ENCODE measurements at regions not wholly inside any gene's neighbourhood (a gene's known extent, or its start where the extent isn't known, plus 50 kb on each side); places are given as distances from the start of the nearest gene placed in this dataset.

- 90% methylated on average over 6 of the region's 6 CpGs; no CpG with 5 or more reads in 1 of the 2 experiments for WGBS, 2 experiments (ENCODE audit: extremely low coverage in 1 of 2, insufficient coverage in 1 of 2, insufficient read length in 1 of 2, insufficient replicate concordance in 2 of 2, low coverage in 1 of 2, low lambda C conversion rate in 2 of 2, missing lambda C conversion rate in 1 of 2)
- H4K20me1 ChIP-seq (replicated peaks in 1 of 2; ENCODE audit: control insufficient read depth in 1 of 2, insufficient read depth in 2 of 2, low read length in 2 of 2): no peaks in the 10 kb centered on the region
- H2BK120ac ChIP-seq (replicated peaks; ENCODE audit: low read depth, low read length): no peak overlapping the region
- no peaks in the 10 kb centered on the region for H3K27me3 ChIP-seq (replicated peaks in 1 of 4; ENCODE audit: control insufficient read depth in 3 of 4, extremely low read depth in 1 of 4, insufficient read depth in 3 of 4, low read length in 3 of 4)
- FAIRE-seq (no peak), DNase-seq (ENCODE audit: low read depth in 1 of 2, low spot score in 2 of 2) (no peak)
- no peak overlapping the region for H2AK5ac ChIP-seq (ENCODE audit: low read depth, low read length)
- TF ChIP-seq TAF7 (optimal IDR thresholded peaks at IDR 0.05; ENCODE audit: borderline replicate concordance, low read depth, low read length): no peak
- TF ChIP-seq RAD21 (IDR thresholded peaks at IDR 0.05 in 1 of 2, conservative IDR thresholded peaks at IDR 0.05 in 1 of 2; ENCODE audit: low read depth in 2 of 2, low read length in 2 of 2): no peak
- TF ChIP-seq NANOG (IDR thresholded peaks at IDR 0.05; ENCODE audit: insufficient read depth, low read depth, low read length, poor library complexity, severe bottlenecking): no peak
- TF ChIP-seq SUZ12 (IDR thresholded peaks at IDR 0.05; ENCODE audit: low read length): no peak
- no peak for TF ChIP-seq HDAC6 (IDR thresholded peaks at IDR 0.05; ENCODE audit: low read depth, low read length)
- TF ChIP-seq FOSL1 (IDR thresholded peaks at IDR 0.05; ENCODE audit: insufficient read depth, low read depth, low read length): no peak
- no peak for TF ChIP-seq KDM4A (IDR thresholded peaks at IDR 0.05; ENCODE audit: low read depth, low read length, severe bottlenecking)
- TF ChIP-seq YY1 (IDR thresholded peaks at IDR 0.05; ENCODE audit: low read depth, low read length): no peak
- TF ChIP-seq E2F6 (IDR thresholded peaks at IDR 0.05): no peak
- TF ChIP-seq RXRA (IDR thresholded peaks at IDR 0.05; ENCODE audit: insufficient read depth, low read depth, low read length): no peak
- no peak for TF ChIP-seq POLR2A (IDR thresholded peaks at IDR 0.05; ENCODE audit: control extremely low read depth in 1 of 2, low read depth in 2 of 2, low read length in 2 of 2)
- H3K4me1 ChIP-seq (replicated peaks in 1 of 4; ENCODE audit: control insufficient read depth in 3 of 4, insufficient read depth in 4 of 4, low read length in 3 of 4): no peaks in the 10 kb centered on the region
- H3K9ac ChIP-seq (replicated peaks in 1 of 4; ENCODE audit: extremely low read depth in 1 of 4, low read depth in 3 of 4, low read length in 3 of 4): no peak overlapping the region
- H2BK12ac ChIP-seq (ENCODE audit: low read depth, low read length): no peak overlapping the region
- no peak overlapping the region for H2BK20ac ChIP-seq (ENCODE audit: low read length)
- H3K36me3 ChIP-seq (ENCODE audit: control insufficient read depth in 2 of 4, insufficient read depth in 4 of 4, low read length in 3 of 4): no peaks in the 10 kb centered on the region
- no peak overlapping the region for H3K4ac ChIP-seq (replicated peaks; ENCODE audit: insufficient read length, low read depth, low read length)
- H2BK5ac ChIP-seq (ENCODE audit: low read depth, low read length): no peak overlapping the region
- no peak overlapping the region for H3K14ac ChIP-seq (ENCODE audit: insufficient read length)
- H2AFZ ChIP-seq (ENCODE audit: low read length): no peak overlapping the region
- no peak overlapping the region for H3K23ac ChIP-seq (ENCODE audit: insufficient read length)
- no peak overlapping the region for H3K4me2 ChIP-seq (ENCODE audit: insufficient read depth in 1 of 2, low read depth in 2 of 2, low read length in 2 of 2)
- no peak overlapping the region for H3K4me3 ChIP-seq (ENCODE audit: extremely low read depth in 1 of 4, insufficient read depth in 2 of 4, low read depth in 3 of 4, low read length in 4 of 4)
- no peaks in the 10 kb centered on the region for H3K79me1 ChIP-seq (ENCODE audit: low read depth, low read length)
- H4K8ac ChIP-seq (ENCODE audit: extremely low read depth, insufficient read depth, low read length): no peak overlapping the region
- H3K79me2 ChIP-seq (ENCODE audit: control insufficient read depth in 1 of 2, insufficient read depth in 2 of 2, low read length in 2 of 2): no peaks in the 10 kb centered on the region
- H3K27ac ChIP-seq (ENCODE audit: low read depth, low read length): no peak overlapping the region
- no peak overlapping the region for H3K18ac ChIP-seq (ENCODE audit: extremely low read depth, low read length)
- H3K56ac ChIP-seq (replicated peaks; ENCODE audit: insufficient read length, low read depth, low read length): no peak overlapping the region
- H3K23me2 ChIP-seq (ENCODE audit: low read depth, low read length): no peaks in the 10 kb centered on the region; the same call in 1 of the 2 replicates
- ChIA-PET POLR2A (ENCODE audit: partially characterized antibody) (interaction anchor here (1.6 kb wide), 1 partner anchor 8 kb away, joined by 3 read pairs; no protein-coding TSS in a partner anchor), CTCF (ENCODE audit: partially characterized antibody) (interaction anchor here (0.9 to 1.9 kb wide), 6 partner anchors 10 to 64 kb away, joined by 3 to 5 read pairs (median 4); no protein-coding TSS in a partner anchor)
- no peak overlapping the region for H2BK15ac ChIP-seq (ENCODE audit: low read length)
- no peak overlapping the region for H4K91ac ChIP-seq (replicated peaks; ENCODE audit: insufficient read length, low read length)
- H4K5ac ChIP-seq (ENCODE audit: insufficient read length, low read depth, low read length): no peak overlapping the region
- H3K9me3 ChIP-seq (ENCODE audit: insufficient read depth in 2 of 2, low read depth in 1 of 2, low read length in 1 of 2): peaks cover 0 to 6% of the 10 kb centered on the region in 2 experiments; a peak in 2 of 4 replicates
Measured at GRCh38 chr11:13551834-13552233, 56.0 kb upstream of the PTH start.

Measured in H1 (cell line).